ENCODE measurements at regions not wholly inside any gene's neighbourhood (a gene's known extent, or its start where the extent isn't known, plus 50 kb on each side); places are given as distances from the start of the nearest gene placed in this dataset.

GRCh38 chr4:147192679-147193078 is 247.0 kb upstream of the TTC29 start:
- Histone ChIP-seq H3K4me1 (no peaks in the 10 kb centered on the region), H3K4me3 (no peak overlapping the region), H3K27ac (no peak overlapping the region), H3K9me3 (no peaks in the 10 kb centered on the region), H3K36me3 (no peaks in the 10 kb centered on the region), H3K27me3 (no peaks in the 10 kb centered on the region)
- TF ChIP-seq CTCF (IDR thresholded peaks at IDR 0.05) (no peak), POLR2A (IDR thresholded peaks at IDR 0.05) (no peak)
- ATAC-seq (no peak), DNase-seq (no peak)
- intact Hi-C loops (cut with DNase I) = no loop called here

- Histone ChIP-seq H3K27me3 (no peaks in the 10 kb centered on the region), H3K36me3 (no peaks in the 10 kb centered on the region), H3K9me3 (no peaks in the 10 kb centered on the region), H3K4me1 (no peaks in the 10 kb centered on the region), H3K4me3 (no peak overlapping the region), H3K27ac (no peak overlapping the region)
- TF ChIP-seq POLR2A (IDR thresholded peaks at IDR 0.05) (no peak), CTCF (IDR thresholded peaks at IDR 0.05) (no peak)
- WGBS (ENCODE audit: insufficient coverage, low coverage, low lambda C conversion rate, missing lambda C conversion rate) = 25% methylated on average over 3 of the region's 3 CpGs
- intact Hi-C loops (cut with DNase I) = no loop called here
- peak in 1 of 4 donors; percentile 25 for ATAC-seq
- DNase-seq = no peak
These were observed 248.4 kb upstream of the TTC29 start for GRCh38 chr4:147194114-147194513.

- 43% methylated on average over 3 of the region's 3 CpGs for WGBS (ENCODE audit: insufficient coverage, low coverage, low lambda C conversion rate, missing lambda C conversion rate)
- H3K4me3 ChIP-seq = no peak overlapping the region
- no peaks in the 10 kb centered on the region for H3K9me3 ChIP-seq
- DNase-seq (no peak), ATAC-seq (no peak)
- H3K27ac ChIP-seq = no peak overlapping the region
- intact Hi-C loops (cut with DNase I) = no loop called here
- H3K36me3 ChIP-seq = no peaks in the 10 kb centered on the region
- no peak for TF ChIP-seq CTCF (IDR thresholded peaks at IDR 0.05)
- TF ChIP-seq POLR2A (IDR thresholded peaks at IDR 0.05) = no peak
- H3K27me3 ChIP-seq = no peaks in the 10 kb centered on the region
- no peaks in the 10 kb centered on the region for H3K4me1 ChIP-seq
These were observed 248.9 kb upstream of the TTC29 start for GRCh38 chr4:147194604-147195003.

- Histone ChIP-seq H3K9me3 (no peaks in the 10 kb centered on the region), H3K36me3 (no peaks in the 10 kb centered on the region), H3K27ac (no peak overlapping the region), H3K4me3 (no peak overlapping the region), H3K4me1 (no peaks in the 10 kb centered on the region), H3K27me3 (no peaks in the 10 kb centered on the region)
- WGBS (ENCODE audit: insufficient coverage, low coverage, low lambda C conversion rate, missing lambda C conversion rate) = 46% methylated on average over 1 of the region's 2 CpGs
- no peak for TF ChIP-seq POLR2A (IDR thresholded peaks at IDR 0.05)
- TF ChIP-seq CTCF (IDR thresholded peaks at IDR 0.05) = no peak
- intact Hi-C loops (cut with DNase I) = no loop called here
- DNase-seq = no peak
- no peak for ATAC-seq
These were observed 249.7 kb upstream of the TTC29 start for GRCh38 chr4:147195386-147195785.

GRCh38 chr4:147198411-147199051 is 252.9 kb upstream of the TTC29 start:
- WGBS (ENCODE audit: insufficient coverage, low coverage, low lambda C conversion rate, missing lambda C conversion rate) = 25% methylated on average over 4 of the region's 4 CpGs
- DNase-seq (no peak), ATAC-seq (no peak)
- no peaks in the 10 kb centered on the region for H3K9me3 ChIP-seq
- H3K4me3 ChIP-seq = no peak overlapping the region
- intact Hi-C loops (cut with DNase I) = no loop called here
- no peak for TF ChIP-seq POLR2A (IDR thresholded peaks at IDR 0.05)
- TF ChIP-seq CTCF (IDR thresholded peaks at IDR 0.05) = no peak
- no peaks in the 10 kb centered on the region for H3K27me3 ChIP-seq
- H3K27ac ChIP-seq = no peak overlapping the region
- no peaks in the 10 kb centered on the region for H3K4me1 ChIP-seq
- no peaks in the 10 kb centered on the region for H3K36me3 ChIP-seq
